ENCODE measurements at regions not wholly inside any gene's neighbourhood (a gene's known extent, or its start where the extent isn't known, plus 50 kb on each side); places are given as distances from the start of the nearest gene placed in this dataset.

- Histone ChIP-seq H3K4me3 (ENCODE audit: low read depth, low read length) (no peak overlapping the region), H3K27me3 (ENCODE audit: control insufficient read depth, insufficient read depth, low read length) (no peaks in the 10 kb centered on the region), H3K36me3 (ENCODE audit: control insufficient read depth, insufficient read depth, low read length) (no peaks in the 10 kb centered on the region)
- DNase-seq (ENCODE audit: low read depth), result peak; percentile 18
- TF ChIP-seq CTCF (IDR thresholded peaks at IDR 0.05; ENCODE audit: insufficient read depth, low read length, poor library complexity, severe bottlenecking), result peak; percentile 47
Observed at GRCh38 chrX:131830400-131831184, 192.5 kb upstream of the STK26 start.

GRCh38 chrX:131831185-131831520 lies 191.9 kb upstream of the STK26 start:
- DNase-seq (ENCODE audit: low read depth), result no peak
- H3K4me3 ChIP-seq (ENCODE audit: low read depth, low read length), result no peak overlapping the region
- no peaks in the 10 kb centered on the region for H3K27me3 ChIP-seq (ENCODE audit: control insufficient read depth, insufficient read depth, low read length)
- no peak for TF ChIP-seq CTCF (IDR thresholded peaks at IDR 0.05; ENCODE audit: insufficient read depth, low read length, poor library complexity, severe bottlenecking)
- H3K36me3 ChIP-seq (ENCODE audit: control insufficient read depth, insufficient read depth, low read length), result no peaks in the 10 kb centered on the region

- TF ChIP-seq CTCF (IDR thresholded peaks at IDR 0.05; ENCODE audit: insufficient read depth, low read length, poor library complexity, severe bottlenecking), result no peak
- no peak for DNase-seq (ENCODE audit: low read depth)
- peaks cover 2% of the 10 kb centered on the region for H3K27me3 ChIP-seq (ENCODE audit: control insufficient read depth, insufficient read depth, low read length)
- no peak overlapping the region for H3K4me3 ChIP-seq (ENCODE audit: low read depth, low read length)
- no peaks in the 10 kb centered on the region for H3K36me3 ChIP-seq (ENCODE audit: control insufficient read depth, insufficient read depth, low read length)
Observed at GRCh38 chrX:131836161-131836560, 186.9 kb upstream of the STK26 start.

- Histone ChIP-seq H3K36me3 (ENCODE audit: control insufficient read depth, insufficient read depth, low read length) (no peaks in the 10 kb centered on the region), H3K27me3 (ENCODE audit: control insufficient read depth, insufficient read depth, low read length) (peaks cover 2% of the 10 kb centered on the region), H3K4me3 (ENCODE audit: low read depth, low read length) (no peak overlapping the region)
- TF ChIP-seq CTCF (IDR thresholded peaks at IDR 0.05; ENCODE audit: insufficient read depth, low read length, poor library complexity, severe bottlenecking), result no peak
- no peak for DNase-seq (ENCODE audit: low read depth)
Observed at GRCh38 chrX:131837325-131837724, 185.8 kb upstream of the STK26 start.

- no peak for DNase-seq (ENCODE audit: low read depth)
- H3K36me3 ChIP-seq (ENCODE audit: control insufficient read depth, insufficient read depth, low read length), result no peaks in the 10 kb centered on the region
- TF ChIP-seq CTCF (IDR thresholded peaks at IDR 0.05; ENCODE audit: insufficient read depth, low read length, poor library complexity, severe bottlenecking), result no peak
- no peak overlapping the region for H3K4me3 ChIP-seq (ENCODE audit: low read depth, low read length)
- peaks cover 2% of the 10 kb centered on the region for H3K27me3 ChIP-seq (ENCODE audit: control insufficient read depth, insufficient read depth, low read length)
Observed at GRCh38 chrX:131840799-131841495, 182.2 kb upstream of the STK26 start.
